Panc1 (cell line): ENCODE measurements at regions not wholly inside any gene's neighbourhood (a gene's known extent, or its start where the extent isn't known, plus 50 kb on each side); places are given as distances from the start of the nearest gene placed in this dataset.

Source experiments
- CTCF ChIP-seq: fragments of 450-650 bp; IDR thresholded peaks from 2 replicates; pipeline ENCODE4 v1.5.1; 2017; ENCODE audit warnings: mild to moderate bottlenecking
- POLR2AphosphoS5 ChIP-seq: IDR thresholded peaks from 2 replicates; pipeline ENCODE4 v1.6.1; 2012; ENCODE audit warnings: mild to moderate bottlenecking, low read depth, low read length, moderate library complexity
- REST ChIP-seq, 2 experiments: IDR thresholded peaks; 2 replicates each; pipeline ENCODE4 v1.6.1; 2011 to 2012; ENCODE audit warnings: low read depth in 2 of 2, control low read depth in 1 of 2, low read length in 1 of 2, mild to moderate bottlenecking in 1 of 2, moderate library complexity in 1 of 2; ENCODE audit not compliant: insufficient read depth in 1 of 2
- SIN3A ChIP-seq: IDR thresholded peaks from 2 replicates; pipeline ENCODE4 v1.6.1; 2012; ENCODE audit warnings: low read depth, mild to moderate bottlenecking, low read length, moderate library complexity, borderline replicate concordance; ENCODE audit not compliant: insufficient read depth
- TCF7L2 ChIP-seq: IDR thresholded peaks from 2 replicates; pipeline ENCODE4 v1.6.1; 2011; ENCODE audit warnings: mild to moderate bottlenecking, low read depth, low read length, inconsistent platforms

- TF ChIP-seq CTCF (no peak), POLR2AphosphoS5 (no peak), REST (IDR thresholded peaks at IDR 0.05; ENCODE audit: insufficient read depth in 1 of 2, low read depth in 2 of 2, low read length in 1 of 2) (no peak), SIN3A (no peak), TCF7L2 (no peak)
Observed at GRCh38 chr13:58889474-58889873, 1257.9 kb downstream of the PCDH17 start.
